Retina (tissue), 1 donor: ENCODE measurements at regions not wholly inside any gene's neighbourhood (a gene's known extent, or its start where the extent isn't known, plus 50 kb on each side); places are given as distances from the start of the nearest gene placed in this dataset.

Source experiments
- DNase-seq: peaks from one replicate; pipeline ENCODE4 v3.0.0-alpha.2; 2016

- DNase-seq, result no peak
Observed at GRCh38 chr3:30123224-30123623, 483.2 kb upstream of the TGFBR2 start.

- no peak for DNase-seq
Observed at GRCh38 chr3:30123755-30124154, 482.6 kb upstream of the TGFBR2 start.

DNA sequence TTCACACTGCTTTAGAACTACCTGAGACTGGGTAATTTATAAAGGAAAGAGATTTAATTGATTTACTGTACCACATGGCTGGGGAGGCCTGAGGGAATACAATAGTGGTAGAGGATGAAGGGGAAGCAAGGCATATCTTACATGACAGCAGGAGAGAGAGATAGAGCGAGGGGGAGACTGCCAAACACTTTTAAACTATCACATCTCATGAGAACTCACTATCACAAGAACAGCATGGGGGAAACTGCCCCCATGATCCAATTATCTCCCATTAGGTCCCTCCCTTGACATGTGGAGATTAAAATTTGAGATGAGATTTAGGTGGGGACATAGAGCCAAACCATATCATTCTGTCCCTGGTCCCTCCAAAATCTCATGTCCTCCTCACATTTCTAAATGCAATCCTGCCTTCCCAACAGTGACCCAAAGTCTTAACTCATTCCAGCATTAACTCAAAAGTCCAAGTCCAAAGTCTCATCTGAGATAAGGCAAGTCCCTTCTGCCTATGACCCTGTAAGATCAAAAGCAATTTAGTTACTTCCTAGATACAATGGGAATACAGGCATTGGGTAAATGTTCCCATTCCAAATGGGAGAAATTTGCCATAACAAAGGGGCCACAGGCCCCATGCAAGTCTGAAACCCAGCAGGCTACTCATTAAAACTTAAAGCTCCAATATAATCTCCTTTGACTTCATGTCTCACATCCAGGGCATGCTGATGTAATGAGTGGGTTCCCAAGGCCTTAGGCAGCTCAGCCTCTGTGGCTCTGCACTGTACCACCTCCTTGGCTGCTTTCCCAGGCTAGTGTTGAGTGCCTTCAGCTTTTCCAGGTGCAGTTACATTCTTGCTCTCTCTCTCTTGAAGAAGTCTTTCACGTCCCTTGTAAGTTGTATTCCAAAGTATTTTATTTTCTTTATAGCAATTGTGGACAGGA is 481.7 kb upstream of the TGFBR2 start:
- DNase-seq, result peak; percentile 6

GRCh38 chr3:30129765-30130164 is 476.6 kb upstream of the TGFBR2 start:
- DNase-seq, result no peak

GRCh38 chr3:30130391-30130790 is 476.0 kb upstream of the TGFBR2 start:
- DNase-seq, result no peak

DNA sequence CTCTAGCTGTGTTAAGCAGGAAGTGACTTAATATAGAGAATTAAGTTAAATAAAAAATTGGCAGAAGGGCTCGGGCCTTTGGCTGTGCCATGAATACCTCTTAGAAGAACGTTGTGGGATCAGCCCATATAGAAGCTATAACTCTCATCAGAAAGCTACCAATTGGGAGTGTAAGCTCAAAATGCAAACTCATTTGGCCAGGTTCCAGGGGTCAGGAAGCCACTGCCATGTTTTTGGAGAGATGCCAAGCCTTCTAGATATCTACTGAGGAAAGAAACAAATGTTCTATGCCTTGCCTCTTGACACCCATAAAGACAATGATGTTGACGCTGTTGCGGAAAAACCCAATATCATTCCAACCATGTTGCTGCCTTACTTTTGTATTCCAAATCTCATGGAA is 475.2 kb upstream of the TGFBR2 start:
- no peak for DNase-seq

DNA sequence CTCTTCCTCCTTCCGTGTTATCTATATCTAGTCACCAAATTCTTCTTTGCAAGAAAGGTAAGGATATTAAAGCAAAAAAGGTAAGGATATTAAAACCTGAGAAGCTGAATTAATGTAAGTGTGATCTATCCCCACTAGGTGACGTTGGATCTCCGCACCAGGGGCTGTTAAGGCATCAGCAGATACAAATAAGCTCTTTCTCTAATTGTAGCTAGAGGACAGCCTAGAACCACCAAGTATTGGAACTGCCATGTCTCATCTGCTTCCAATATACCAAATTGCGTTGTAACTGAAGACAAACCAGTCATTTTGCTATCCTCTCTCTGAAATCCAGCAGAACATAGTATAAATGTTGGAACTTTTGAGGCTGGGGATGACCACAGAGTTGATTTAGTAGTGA is 471.2 kb upstream of the TGFBR2 start:
- DNase-seq, result no peak

- DNase-seq, result no peak
Observed at GRCh38 chr3:30139283-30139682, 467.1 kb upstream of the TGFBR2 start.

- DNase-seq, result no peak
Observed at GRCh38 chr3:30140356-30141075, 465.9 kb upstream of the TGFBR2 start.

DNA sequence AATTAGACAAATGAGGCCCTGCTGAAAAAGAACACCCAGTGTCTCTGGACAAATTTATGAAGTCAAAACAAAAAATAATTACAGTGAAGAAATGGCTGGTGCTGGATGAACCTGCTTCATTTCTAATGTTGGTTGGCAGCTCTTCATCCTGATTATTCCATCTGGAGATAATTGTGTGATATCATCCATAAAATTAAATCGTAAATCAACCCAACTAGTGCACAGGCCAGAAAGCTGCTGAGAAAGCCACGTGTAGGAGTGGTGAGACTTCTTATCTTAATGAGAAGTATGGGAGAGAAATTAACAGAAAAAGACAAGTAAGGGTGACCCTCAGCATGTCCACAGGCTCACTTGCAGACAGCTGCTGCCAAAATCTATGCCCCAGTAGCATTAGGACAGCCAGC is 465.2 kb upstream of the TGFBR2 start:
- peak; percentile 51 for DNase-seq

DNA sequence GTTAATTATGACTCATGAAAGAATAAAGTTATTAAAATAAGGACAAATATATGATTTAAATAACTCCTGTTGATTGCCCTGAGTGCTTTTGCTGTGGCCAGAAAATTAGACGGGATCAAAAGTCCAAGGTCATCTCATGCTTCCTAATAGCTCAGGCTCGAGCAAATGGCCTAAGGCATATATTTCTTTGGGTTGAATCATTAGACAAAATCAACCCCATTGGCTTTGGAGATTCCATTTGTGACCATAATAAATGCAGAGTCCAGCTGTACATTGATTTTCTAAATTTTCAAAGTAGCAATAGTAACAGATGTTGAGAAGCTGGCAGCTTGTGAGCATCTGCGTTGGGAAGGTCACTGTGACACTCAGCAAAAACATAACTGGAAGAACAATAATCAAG is 464.5 kb upstream of the TGFBR2 start:
- peak; percentile 8 for DNase-seq

DNA sequence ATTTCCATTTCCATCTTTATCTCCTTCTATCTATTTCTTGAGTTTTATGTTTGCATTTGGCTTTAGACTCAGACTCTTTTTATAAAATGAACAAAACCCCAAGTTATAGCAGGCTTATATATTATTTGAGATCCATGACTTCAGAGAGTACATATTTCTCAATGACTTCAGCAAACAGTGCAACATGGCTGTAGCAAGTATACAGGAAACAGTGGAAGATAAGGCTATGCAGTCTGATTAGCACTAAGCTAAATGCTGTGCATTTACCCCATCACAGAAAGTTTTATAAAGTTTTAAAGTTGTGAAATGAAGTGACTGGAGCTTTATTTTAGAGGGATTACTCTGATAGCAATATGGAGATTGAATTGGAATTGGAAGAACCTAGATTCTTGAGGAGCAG is 463.5 kb upstream of the TGFBR2 start:
- no peak for DNase-seq

DNA sequence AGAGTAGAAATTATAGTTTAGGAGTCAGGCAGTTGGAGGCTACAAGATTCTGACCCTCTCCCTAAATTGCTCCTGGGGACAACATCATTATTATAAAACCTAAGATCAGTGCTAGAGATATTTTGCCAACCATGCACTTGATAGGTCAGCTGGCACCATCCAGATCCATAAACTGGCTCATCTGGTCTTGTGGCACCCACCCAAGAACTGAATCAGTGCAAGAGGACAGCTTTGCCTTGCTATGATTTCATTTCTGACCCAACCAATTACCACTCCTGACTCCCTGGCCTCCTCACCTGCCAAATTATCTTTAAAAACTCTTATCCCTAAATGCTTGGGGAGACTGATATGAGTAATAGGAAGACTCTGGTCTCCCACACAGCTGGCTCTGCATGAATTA is 461.1 kb upstream of the TGFBR2 start:
- DNase-seq, result no peak

DNA sequence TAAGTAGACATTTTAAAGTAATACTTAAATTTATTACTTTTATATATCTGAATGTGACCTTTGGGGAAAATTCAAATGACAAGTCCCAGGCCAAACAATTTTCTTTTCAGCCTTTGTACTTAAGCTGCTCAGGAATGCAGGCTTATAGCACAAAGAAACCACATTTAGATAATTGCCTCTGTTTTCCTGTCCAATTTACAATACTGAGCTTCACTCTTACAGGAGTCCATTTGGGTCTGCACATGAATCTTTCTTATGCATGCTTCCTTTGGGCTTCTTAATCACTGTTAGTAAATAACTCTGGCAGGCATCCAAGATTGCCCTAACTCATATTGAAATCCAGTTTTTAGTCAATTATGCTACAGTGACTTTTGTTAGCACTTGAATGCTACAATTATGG is 459.4 kb upstream of the TGFBR2 start:
- no peak for DNase-seq

- DNase-seq, result no peak
Observed at GRCh38 chr3:30154853-30155252, 451.5 kb upstream of the TGFBR2 start.

- DNase-seq, result no peak
Observed at GRCh38 chr3:30155755-30156154, 450.6 kb upstream of the TGFBR2 start.

DNA sequence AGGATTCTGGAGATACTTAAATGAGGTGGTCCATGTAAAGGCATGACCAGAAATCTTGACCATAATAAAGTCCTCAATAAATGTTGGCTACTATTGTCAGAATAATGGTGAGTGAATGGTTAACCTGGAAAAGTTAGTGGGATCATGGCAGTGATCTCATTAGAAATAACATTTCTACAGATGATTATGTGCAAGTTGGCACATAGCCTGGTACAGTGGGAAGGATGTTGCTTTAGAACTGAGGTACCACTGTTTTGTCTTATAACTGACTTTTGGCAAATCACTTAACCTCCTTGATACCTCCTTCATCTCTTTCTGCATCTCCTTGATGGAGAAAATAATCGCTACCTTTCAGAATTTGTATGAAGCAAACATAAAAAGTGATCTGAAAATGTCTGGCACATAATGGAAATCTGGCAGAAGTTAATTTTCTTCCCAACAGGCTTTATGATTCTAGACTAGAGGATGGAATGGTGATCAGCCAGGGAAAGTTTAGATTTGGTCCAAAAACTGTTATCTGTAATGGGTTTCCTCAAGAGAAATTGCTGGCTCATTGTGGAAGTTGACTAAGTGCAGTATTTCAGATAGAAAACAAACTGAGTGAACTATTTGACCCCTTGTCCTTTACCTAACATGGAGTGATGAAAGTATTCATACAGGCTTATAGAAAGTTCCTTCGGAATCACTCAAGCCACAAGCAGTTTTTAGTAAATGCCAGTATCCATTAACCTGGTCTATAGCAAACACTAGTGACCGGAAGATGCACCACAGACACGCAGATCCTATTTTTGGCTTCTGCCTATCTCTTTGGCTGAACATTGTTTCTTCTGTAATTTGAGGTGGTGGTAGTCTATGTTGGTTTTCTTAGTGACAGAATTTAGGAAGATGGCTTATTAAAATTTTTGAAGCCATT is 449.6 kb upstream of the TGFBR2 start:
- DNase-seq, result no peak

GRCh38 chr3:30161375-30161774 is 445.0 kb upstream of the TGFBR2 start:
- DNase-seq, result no peak

- no peak for DNase-seq
Observed at GRCh38 chr3:30162579-30162978, 443.8 kb upstream of the TGFBR2 start.

GRCh38 chr3:30166535-30166934 is 439.9 kb upstream of the TGFBR2 start:
- DNase-seq, result no peak

DNA sequence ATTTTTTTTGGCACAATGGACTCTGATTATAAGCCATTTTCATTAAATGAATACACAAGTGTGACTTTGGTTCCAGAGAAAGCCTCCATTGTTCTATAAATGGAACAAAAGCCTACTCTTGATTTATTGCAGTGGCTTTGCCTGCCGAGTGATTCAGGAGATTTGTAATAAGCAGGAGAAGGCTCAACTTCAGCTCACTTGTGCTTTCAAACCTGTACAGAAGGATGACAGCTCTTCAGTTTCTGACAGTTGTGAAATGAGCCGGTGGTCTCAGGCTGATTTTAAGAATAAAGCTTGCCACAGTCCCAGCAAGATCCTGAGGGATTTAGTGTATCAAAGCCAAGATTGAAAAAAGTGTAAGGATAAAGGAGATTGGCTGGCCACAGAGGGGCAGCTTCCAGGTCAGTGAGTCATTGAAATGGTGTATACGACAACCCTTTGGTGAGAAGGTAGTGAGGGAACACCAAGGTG is 438.8 kb upstream of the TGFBR2 start:
- DNase-seq, result peak; percentile 24

DNA sequence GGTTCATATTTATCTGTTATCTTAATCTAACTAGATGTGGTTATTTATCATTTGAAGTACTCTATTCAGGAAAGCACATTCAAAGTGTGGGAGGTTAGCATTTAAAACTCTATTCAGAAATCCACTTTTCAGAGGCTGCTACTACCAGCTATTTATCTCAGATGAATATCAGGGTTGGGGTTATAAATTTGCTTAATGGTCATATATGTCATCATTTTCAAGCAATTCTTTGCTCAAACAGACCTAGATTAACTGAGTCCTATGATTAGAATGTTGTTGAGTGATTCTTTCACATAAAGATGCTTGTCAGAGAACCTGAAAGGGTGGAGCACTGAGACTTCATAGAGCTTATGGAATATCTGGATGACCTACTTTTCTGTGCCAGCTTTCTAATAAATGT is 436.9 kb upstream of the TGFBR2 start:
- DNase-seq, result no peak
